ENCODE measurements at regions not wholly inside any gene's neighbourhood (a gene's known extent, or its start where the extent isn't known, plus 50 kb on each side); places are given as distances from the start of the nearest gene placed in this dataset.

DNA sequence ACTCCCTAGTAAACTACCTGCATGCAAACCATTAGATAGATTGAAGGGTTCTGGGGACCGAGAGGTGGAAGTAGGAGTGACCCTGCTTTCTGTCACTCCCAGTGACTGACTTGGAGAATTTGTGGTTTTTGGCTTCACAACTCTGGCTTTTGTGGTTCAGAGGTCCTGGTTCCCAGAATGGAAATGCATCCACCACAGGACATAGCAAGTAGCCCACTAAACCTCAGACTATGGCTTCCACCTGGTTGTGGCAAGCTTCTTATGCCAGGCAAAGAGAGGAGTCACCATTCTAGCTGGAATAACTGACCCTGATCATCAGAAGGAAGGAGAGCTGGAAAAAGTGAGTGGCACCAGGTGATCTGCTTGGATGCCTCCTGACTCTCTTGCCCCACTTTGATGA is 162.4 kb upstream of the TMEM260 start:
- TF ChIP-seq, protein P1, sequence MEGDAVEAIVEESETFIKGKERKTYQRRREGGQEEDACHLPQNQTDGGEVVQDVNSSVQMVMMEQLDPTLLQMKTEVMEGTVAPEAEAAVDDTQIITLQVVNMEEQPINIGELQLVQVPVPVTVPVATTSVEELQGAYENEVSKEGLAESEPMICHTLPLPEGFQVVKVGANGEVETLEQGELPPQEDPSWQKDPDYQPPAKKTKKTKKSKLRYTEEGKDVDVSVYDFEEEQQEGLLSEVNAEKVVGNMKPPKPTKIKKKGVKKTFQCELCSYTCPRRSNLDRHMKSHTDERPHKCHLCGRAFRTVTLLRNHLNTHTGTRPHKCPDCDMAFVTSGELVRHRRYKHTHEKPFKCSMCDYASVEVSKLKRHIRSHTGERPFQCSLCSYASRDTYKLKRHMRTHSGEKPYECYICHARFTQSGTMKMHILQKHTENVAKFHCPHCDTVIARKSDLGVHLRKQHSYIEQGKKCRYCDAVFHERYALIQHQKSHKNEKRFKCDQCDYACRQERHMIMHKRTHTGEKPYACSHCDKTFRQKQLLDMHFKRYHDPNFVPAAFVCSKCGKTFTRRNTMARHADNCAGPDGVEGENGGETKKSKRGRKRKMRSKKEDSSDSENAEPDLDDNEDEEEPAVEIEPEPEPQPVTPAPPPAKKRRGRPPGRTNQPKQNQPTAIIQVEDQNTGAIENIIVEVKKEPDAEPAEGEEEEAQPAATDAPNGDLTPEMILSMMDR (IDR thresholded peaks at IDR 0.05) = no peak
- TF ChIP-seq POLR2A (IDR thresholded peaks at IDR 0.05) = no peak

Measured in testis (tissue), 2 donors.